GM19324 (cell line): ENCODE measurements at regions not wholly inside any gene's neighbourhood (a gene's known extent, or its start where the extent isn't known, plus 50 kb on each side); places are given as distances from the start of the nearest gene placed in this dataset.

ENCODE experiments used
- ATAC-seq: cut with Tn5 transposase; IDR thresholded peaks from one replicate; pipeline ENCODE4 v1.9.1; 2021; ENCODE audit warnings: mild to moderate bottlenecking, moderate library complexity; ENCODE audit not compliant: unreplicated experiment, low FRiP score

DNA sequence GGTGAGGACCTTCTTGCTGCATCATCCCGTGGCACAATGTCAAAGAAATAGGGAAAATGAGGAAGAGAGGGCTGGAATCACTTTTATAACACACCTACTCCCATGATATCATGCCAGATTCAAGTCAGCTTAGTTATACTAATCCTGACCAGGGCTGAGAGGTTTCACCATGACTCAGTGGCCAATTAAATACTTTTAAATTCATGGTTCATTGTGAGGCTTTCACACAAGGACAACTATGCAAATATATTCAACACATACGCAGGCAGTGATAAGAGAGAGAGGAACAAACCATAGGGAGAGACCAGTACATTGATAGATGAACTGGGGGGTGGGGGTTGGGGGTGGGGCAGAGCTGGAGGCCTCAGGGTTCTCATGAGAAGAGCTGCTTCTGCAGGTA lies 313.1 kb downstream of the LRFN2 start:
- ATAC-seq: no peak

DNA sequence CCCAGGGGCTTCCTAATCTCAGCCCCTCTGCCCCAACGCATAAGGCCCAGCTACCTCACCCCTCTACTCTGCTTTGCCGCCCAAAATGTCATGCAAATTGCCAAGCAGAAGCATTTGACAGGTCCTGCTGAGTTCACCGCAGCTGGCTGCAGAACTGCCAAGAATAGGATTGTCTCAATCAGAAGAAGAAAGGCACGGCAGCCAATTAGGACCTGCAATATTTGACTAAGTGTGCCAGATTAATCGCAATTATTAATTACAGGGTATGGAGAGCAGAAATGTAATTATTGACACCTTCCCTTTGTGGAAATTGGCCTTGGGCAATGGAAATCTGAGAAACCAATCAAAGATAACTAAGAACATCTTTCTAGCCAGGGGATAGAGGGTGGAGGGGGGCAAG lies 318.6 kb downstream of the LRFN2 start:
- ATAC-seq: no peak

DNA sequence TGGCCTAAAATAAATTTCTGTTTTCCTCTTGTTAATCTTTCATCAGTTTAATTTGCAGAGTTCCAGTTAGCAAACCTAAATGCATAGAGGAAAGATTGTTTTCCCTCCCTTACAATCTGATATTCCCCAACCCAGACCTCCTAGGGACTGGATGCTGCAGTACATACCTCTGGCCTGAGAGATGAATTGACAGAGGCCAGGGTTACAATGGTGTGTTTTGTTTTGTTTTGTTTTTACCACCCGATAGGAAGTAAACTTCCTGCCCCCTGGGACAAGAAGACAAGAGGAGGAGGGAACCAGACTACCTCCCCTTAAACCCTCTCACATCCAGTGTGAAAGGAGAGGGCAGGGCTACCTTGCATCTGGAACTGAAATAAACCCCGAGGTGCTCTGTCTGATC lies 319.0 kb downstream of the LRFN2 start:
- no peak for ATAC-seq

DNA sequence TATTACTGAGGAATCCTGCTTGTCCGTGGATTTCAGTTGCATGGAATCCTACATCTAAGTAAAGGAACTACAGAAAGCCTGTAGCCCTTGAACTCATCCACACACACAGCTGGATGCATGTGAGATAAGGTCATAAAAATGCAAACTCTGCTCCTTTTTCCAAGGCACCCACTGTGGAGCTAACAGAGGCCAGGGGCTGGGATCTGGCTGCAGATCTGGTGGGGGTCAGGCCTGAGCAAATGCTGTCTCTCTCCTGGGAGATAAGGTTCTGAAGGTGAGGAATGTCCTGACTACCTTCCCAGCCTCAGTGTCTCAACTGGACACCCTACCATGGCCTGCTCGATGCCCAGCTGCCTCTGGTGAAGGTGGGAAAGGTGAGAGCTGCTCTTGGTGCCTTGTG lies 321.5 kb downstream of the LRFN2 start:
- ATAC-seq: no peak

DNA sequence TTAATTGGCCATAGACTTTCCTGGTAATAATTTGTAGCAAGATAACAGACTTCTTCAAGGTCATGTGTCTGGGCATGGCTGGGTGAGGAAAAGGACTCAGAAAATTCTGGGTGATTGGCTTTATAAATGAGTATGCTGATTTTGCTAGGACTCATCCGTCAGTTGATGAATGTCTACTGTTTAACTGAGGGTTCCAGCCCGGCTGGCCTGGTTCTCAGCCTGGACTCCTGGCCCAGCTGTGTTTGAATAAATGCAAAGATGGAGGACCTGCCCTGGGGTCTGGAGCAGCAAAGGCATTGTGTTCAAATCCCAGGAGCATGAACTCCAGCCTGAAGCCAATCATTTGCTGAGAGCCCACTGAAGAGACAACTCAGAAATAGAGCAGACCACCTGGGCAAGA lies 323.2 kb downstream of the LRFN2 start:
- ATAC-seq: no peak

DNA sequence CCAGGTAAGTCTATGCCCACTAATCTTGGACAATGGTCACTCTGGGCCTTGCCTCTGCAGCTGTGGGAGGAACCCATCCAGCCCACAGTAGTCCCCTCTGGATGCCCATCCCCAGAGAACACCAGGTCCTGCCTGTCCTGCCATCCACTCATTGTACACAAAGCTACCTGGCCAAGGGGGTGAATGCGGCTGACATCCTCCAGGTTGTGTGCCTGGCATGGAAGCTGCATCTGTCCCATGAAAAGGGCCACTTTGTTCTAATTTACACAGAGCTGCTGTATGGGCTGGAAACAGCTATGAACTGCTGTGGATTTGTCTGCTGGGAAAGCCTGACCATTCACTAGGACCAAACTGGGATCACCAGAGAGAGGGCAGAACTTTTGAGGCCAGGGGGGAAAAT lies 324.8 kb downstream of the LRFN2 start:
- ATAC-seq: no peak

DNA sequence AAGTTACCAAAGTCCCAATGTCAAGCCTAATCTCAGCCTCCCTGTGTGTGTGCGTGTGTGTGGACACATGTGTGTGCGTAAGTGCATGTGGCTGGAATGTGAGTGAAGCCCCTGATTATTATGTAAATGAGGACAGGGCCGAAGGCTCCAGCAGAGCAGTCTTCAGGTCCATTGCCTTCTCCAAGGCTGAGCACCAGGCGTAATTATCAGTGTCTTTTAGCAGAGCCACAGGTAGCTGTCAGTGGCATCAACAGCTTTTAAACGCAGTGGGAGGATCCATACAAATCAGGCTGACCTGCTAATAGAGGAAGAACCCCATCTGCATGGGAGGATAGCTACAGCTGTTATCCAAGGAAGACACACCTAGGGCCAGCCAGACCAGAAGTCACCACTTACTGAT lies 324.3 kb upstream of the MOCS1 start:
- ATAC-seq: no peak

DNA sequence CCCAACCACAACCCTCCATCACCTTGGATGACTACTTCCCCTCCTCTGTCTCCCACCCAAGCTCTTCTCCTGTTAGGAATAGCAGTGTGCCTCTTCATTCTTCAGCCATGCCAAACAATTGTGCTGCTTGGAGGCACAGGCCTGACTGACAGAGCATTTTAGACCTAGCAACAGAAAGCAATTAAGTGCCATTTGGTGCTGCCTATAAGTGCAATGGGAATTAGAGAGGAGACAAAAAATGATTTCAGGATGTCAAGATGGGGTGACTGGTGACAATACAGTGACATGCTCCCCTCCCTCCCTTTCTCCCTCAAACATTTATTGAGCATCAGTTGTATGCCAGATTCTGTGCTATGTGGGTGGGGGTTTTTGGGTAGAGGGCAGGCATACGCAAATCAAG lies 322.6 kb upstream of the MOCS1 start:
- ATAC-seq: no peak

DNA sequence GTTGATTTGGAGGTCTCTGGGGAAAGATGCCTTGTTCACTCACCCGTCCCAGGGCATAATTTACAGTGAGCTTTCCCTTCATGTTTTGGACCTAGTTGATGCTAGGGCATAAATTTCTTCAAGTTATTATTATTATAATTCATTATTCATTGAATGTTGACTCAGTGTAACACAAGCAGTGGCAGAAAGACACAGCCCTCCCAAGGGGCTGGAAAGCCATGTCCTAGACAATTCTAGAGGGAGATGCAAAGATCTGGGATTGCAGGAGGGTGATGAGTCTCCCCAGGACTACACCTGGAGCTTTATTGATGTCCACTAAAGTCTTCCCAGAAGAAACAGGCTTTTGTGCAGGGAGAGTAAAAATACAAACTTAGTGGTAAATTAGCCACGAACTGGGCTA lies 322.0 kb upstream of the MOCS1 start:
- ATAC-seq: no peak

DNA sequence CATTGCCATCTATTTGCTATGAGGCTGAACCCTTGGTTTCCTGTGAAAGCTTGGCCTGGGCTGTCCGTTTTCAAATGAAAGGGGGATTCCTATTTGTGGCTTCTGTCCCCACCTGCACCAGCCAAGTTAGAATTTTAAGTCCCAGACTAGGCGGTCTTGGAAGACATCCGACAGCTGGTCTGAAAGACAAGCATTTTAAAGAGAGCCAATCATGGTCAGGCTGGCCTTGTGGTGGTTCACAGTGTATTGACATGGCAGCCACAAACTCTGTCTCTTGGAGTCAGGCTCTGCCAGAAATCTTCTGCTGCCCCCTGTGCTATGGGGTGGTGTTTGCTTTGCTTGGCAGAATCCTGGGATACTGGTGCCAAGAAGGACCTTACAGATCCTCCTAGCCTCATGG lies 319.2 kb upstream of the MOCS1 start:
- no peak for ATAC-seq

DNA sequence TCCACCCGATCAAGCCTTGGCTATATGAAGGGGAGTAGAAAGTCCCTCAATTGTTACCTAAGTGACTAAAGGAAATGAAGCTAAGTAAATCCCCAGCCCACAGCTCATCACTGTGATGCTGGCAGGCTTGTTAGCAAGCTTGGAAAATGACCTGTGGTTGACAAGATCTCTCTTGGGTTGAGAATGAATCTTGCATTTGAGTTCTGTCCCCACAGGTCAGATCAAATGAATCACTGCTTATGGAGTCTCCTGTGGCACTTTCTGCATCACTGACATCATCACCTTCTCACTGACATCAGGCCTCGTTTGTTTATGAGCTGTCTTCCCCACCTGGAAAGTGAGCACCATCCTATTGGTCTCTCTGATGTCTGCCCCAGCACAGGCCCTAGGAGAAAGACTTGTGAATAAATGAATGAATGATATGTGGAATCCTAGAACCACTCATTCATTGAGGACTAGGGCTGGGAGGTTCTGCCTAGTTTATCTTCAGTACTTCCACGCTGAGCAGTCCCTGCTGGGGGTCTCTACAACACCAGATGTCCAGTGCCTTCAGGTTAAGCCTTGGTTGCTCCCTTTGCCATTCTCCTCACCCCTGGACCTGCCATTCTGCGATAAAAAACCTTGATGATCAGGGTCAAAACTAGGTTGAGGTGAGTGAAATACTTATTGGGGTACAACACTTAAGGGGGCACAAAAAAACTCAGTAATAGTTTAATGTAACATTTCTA lies 318.4 kb upstream of the MOCS1 start:
- no peak for ATAC-seq

DNA sequence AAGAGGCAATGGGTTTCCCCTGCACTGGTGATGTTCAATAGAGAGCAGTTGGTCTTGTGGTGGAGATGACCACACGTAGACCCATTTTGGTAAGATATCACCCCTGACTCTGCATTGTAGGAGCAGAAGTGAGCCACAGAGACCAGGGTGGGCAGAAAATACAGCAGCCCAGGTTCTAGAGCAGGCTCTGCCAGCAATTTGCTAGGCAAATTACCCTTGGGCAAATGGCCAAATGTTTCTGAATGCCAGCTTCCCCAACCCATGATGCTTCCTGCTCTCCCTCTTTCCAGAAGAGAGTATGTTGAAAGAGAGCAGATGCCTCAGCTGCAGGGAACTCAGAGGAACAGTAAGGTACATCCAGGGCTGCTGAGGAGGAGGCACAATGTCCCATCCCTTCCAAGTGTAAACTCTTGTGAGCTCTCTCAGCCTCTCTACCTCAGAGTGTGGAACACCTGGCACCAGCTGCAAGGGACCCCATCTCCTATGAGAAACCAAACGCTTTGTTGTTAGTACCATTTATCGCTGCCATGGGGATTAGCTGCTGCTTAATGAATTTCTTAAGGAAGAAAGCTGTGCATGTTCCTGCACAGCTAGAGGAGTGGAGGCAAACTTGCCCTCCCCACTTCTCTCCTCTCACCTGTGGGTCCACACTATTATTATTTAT lies 317.5 kb upstream of the MOCS1 start:
- no peak for ATAC-seq

DNA sequence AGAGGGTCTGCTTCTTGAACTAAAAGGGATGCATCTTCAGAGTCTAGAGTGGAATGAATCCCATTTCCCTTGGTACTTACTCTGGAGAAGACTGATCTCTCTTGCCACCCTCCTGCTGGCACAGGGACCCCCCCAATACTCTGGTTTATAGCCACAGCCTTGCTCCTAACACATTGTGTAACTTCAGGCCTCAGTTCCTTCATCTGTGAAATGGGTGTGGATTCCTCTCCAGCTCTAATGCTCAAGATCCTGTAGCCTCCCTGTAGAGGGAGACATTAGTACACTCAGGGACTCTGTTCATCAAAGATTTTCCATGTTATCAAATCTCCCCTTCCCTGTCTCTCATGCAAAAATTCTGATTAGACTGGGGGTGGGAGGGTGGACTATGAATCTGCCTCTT lies 315.7 kb upstream of the MOCS1 start:
- ATAC-seq: no peak

DNA sequence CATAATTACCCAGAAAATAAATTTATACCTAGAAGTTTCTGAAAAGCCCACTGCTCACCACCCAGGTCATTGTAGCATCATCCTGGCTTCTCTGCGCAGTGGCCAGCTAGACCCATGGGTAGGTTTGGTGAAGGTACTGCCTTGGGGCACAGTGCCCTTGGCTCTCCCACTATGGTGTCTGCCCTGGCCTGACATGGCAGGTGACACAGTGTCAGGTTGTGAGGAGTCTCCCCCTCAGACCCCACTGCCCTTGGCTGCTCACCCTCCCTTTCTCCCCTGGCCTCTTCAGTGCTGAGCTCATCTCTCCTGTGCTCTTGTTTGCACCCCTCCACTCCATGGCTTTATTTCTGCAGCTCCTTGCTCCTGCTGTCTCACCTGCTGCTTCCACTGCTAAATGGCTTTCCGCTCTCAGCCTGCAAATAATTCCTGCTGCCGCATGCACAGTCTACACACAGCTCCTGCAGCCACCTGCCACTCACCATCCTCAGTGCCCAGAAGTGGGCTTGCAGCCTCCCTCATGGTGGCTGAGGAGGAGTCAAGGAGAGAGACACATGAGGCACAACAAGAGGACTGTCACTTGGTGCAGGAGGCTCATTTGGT lies 313.4 kb upstream of the MOCS1 start:
- no peak for ATAC-seq

DNA sequence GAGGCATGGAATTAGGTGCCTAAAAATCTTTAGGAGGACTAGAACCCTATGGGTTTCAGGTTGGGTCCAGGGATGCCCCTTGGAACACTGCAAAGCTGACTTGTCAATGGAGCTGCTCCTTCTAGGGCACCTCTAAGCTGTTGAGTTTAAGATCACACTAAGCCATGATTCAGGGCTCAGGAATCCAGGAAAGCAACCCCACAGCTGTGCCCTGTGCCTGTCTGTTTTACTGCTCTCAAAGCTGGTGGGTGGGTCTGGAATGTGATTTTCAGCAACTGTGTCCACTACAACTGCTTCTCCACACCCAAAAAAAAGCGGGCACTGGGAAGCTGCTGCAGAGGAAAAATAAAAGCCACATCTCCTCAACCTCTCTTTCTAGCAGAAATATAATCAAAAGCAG lies 310.4 kb upstream of the MOCS1 start:
- ATAC-seq: no peak

DNA sequence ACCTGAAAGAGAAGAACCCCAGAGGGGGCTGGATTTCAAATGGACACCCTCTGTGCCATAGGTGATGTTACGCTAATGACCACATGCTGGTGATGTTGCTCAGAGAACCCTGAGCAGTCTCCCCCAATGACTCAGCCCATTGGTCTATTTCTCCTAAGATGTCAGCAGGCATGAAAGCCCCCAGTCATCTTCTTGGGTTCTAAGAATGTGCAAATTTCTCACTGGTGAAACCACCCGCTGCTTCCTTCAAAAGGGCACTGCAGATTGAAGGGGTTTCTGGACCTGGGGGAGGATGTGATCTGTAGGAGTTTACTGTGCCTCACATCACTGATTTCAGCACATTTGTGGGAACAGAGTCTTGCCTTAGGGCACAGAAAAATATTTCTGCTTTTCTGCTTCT lies 298.4 kb upstream of the MOCS1 start:
- no peak for ATAC-seq

DNA sequence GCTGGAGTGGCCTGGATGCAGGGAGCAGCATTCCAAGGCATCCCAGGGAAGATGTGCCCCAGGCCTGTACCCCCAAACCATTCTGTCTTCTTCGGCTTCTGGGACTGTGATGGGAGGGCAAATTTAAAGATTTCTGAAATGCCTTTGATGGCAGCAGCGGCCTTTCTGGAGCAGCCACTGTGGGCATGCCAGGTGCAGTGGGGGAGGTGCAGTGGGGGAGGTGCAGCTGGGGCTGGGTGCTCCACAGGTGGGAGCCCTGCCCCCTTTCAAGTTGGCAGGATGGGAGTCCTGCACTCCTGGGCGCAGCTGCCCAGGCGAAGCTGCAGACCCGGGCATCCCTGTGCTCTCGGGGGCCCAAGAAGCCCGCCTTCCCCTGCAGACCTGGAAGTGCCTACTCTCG lies 293.5 kb upstream of the MOCS1 start:
- no peak for ATAC-seq

DNA sequence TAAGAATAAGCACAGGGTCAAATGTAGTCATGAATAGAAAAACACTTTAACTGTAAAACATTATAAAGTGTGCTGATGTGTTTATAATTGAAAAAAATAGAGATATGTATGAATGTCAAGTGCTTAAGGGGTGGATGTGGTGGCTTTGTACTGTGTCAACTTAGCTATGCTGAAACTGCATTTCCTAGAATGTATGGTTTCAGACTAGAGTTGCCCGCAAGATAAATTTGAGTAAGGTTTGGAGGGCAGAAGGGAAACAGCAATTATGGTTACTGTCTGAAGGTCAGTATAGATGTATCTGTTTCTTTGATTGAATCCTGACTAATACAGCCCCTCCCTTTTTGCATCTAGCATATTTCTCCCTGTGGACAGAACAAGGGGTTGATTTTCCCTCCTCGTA lies 288.1 kb upstream of the MOCS1 start:
- no peak for ATAC-seq

DNA sequence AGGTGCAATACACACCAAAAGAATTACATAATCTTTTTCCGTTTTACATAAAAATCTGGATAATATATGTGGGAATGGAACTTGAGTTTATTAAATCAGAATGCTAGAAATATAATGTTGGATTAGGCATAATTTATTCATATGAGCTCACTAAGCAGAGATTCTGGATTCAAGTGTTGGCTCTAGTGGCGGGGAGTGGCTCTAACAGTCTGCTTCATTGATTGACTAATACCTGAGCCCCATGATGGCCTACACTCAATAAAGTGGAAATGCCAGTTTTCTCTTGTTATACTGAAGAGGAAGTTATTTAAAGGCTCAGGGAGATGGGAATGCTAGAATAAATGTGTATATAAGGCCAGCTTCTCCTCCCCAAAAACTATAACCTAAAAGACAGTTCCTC lies 285.5 kb upstream of the MOCS1 start:
- no peak for ATAC-seq

DNA sequence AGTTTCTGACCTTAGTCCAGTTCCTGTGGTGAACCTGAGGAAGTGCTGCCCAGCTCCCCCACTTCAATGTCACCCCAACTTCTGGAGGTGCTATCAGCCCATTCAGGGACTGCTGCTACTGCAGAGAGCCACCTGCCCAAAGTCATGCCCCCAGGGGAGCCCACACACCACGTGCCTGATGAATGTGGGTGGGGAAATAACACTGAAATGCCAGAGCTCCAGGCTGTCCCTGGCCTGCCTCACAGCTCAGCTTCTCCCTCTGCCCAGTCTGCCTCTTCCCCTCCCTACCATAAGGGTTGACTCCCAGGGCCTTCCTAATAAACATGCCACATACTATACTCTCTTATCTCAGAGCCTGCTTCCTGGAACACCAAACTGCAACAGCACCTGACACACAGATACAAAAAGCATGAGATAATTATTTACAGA lies 276.4 kb upstream of the MOCS1 start:
- no peak for ATAC-seq

DNA sequence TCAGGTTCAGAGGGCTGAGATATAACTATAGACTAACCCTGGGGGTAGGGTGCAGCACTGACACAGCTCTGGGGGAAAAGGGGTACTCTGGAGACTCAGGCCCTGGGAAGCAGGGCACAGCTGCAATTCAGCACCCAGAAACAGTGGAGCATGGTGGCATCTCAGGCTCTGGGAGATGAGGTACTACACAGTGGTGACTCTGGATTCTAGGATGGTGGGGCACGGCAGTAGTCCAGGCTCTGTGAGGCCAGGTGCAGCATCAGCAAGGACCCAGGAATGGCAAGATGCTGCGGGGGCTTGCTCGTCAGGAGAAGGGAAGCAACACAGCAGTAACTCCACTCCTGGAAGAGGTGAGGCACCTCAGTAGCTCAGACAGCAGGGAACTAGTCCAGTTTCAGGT lies 271.5 kb upstream of the MOCS1 start:
- no peak for ATAC-seq

DNA sequence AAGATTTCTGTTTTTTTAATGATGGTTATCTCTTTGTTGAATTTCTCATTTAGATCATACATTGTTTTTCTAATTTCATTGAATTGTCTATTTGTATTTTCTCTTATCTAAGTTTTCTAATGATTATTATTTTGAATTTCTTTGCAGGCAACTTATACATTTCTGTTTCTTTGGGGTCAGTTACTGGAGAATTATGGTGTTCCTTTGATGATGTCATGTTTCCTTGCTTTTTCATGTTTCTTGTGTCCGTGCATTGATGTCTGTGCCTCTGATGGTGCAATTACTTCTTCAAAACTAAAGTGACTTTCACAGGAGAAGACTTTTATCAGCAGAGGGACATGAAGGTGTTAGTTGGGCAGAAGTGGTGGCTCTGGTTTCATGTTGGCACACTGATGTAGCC lies 270.7 kb upstream of the MOCS1 start:
- no peak for ATAC-seq
